ENCODE measurements at regions not wholly inside any gene's neighbourhood (a gene's known extent, or its start where the extent isn't known, plus 50 kb on each side); places are given as distances from the start of the nearest gene placed in this dataset.
"Not testable (repeated sequence)": the region's sequence is repeated elsewhere in the genome, so short reads cannot be mapped to it uniquely, and the experiment has no call there.

GRCh38 chr9:124120272-124120671 lies 108.7 kb downstream of the LHX2 start:
- no peak for TF ChIP-seq CTCF (IDR thresholded peaks at IDR 0.05; ENCODE audit: insufficient read depth, low read depth, low read length)
- no peak overlapping the region for H3K4me3 ChIP-seq (ENCODE audit: low read depth, low read length)
- DNase-seq (ENCODE audit: low read depth), result no peak

GRCh38 chr9:124121725-124122124 lies 110.2 kb downstream of the LHX2 start:
- no peak for DNase-seq (ENCODE audit: low read depth)
- H3K4me3 ChIP-seq (ENCODE audit: low read depth, low read length), result no peak overlapping the region
- TF ChIP-seq CTCF (IDR thresholded peaks at IDR 0.05; ENCODE audit: insufficient read depth, low read depth, low read length), result no peak

GRCh38 chr9:124122321-124122720 lies 110.8 kb downstream of the LHX2 start:
- no peak for TF ChIP-seq CTCF (IDR thresholded peaks at IDR 0.05; ENCODE audit: insufficient read depth, low read depth, low read length)
- no peak overlapping the region for H3K4me3 ChIP-seq (ENCODE audit: low read depth, low read length)
- DNase-seq (ENCODE audit: low read depth), result no peak

GRCh38 chr9:124122813-124123462 lies 111.4 kb downstream of the LHX2 start:
- peak; percentile 36 for DNase-seq (ENCODE audit: low read depth)
- H3K4me3 ChIP-seq (ENCODE audit: low read depth, low read length), result no peak overlapping the region
- peak; percentile 53 for TF ChIP-seq CTCF (IDR thresholded peaks at IDR 0.05; ENCODE audit: insufficient read depth, low read depth, low read length)

- not testable (repeated sequence) for DNase-seq (ENCODE audit: low read depth); H3K4me3 ChIP-seq (ENCODE audit: low read depth, low read length)
Measured at GRCh38 chr9:124123621-124124020, 112.1 kb downstream of the LHX2 start.

- DNase-seq (ENCODE audit: low read depth), result no peak
- H3K4me3 ChIP-seq (ENCODE audit: low read depth, low read length), result no peak overlapping the region
- no peak for TF ChIP-seq CTCF (IDR thresholded peaks at IDR 0.05; ENCODE audit: insufficient read depth, low read depth, low read length)
Measured at GRCh38 chr9:124124729-124125650, 113.4 kb downstream of the LHX2 start.

- no peak overlapping the region for H3K4me3 ChIP-seq (ENCODE audit: low read depth, low read length)
- DNase-seq (ENCODE audit: low read depth), result no peak
- no peak for TF ChIP-seq CTCF (IDR thresholded peaks at IDR 0.05; ENCODE audit: insufficient read depth, low read depth, low read length)
Measured at GRCh38 chr9:124125651-124125977, 114.0 kb downstream of the LHX2 start.
